Vagina (tissue), 2 donors: ENCODE measurements at regions not wholly inside any gene's neighbourhood (a gene's known extent, or its start where the extent isn't known, plus 50 kb on each side); places are given as distances from the start of the nearest gene placed in this dataset.

ENCODE experiments used
- DNase-seq, 2 donors: peaks; one replicate each; pipeline ENCODE4 v3.0.0-alpha.2; 2017; ENCODE audit errors: extremely low spot score in 2 of 2
- H3K27ac ChIP-seq: fragments of 200-600 bp; sonication (generic); one replicate; pipeline ENCODE4 v1.5.1; 2019
- H3K27me3 ChIP-seq: fragments of 200-600 bp; sonication (generic); one replicate; pipeline ENCODE4 v1.5.1; 2019
- H3K36me3 ChIP-seq, 2 donors: fragments of 200-600 bp; sonication (generic); one replicate each; pipeline ENCODE4 v1.5.1; 2017 to 2019
- H3K4me1 ChIP-seq: fragments of 200-600 bp; sonication (generic); one replicate; pipeline ENCODE4 v1.5.1; 2019
- H3K4me3 ChIP-seq, 2 donors: fragments of 200-600 bp; sonication (generic); 1 replicate in 1 of 2; 2 replicates in 1 of 2; pipeline ENCODE4 v1.5.1; 2016 to 2019
- H3K9me3 ChIP-seq: fragments of 200-600 bp; sonication (generic); one replicate; pipeline ENCODE4 v1.5.1; 2019
- CTCF ChIP-seq, 3 experiments: fragments of 450-650 bp in 2 of 3; fragments of 200-600 bp in 1 of 3; sonication (generic) in 1 of 3; IDR thresholded peaks; one replicate each; pipeline ENCODE4 v1.5.1; 2017 to 2019; ENCODE audit warnings: antibody characterized with exemption in 3 of 3, mild to moderate bottlenecking in 2 of 3, moderate library complexity in 2 of 3
- POLR2A ChIP-seq, 2 donors: fragments of 450-650 bp; IDR thresholded peaks; one replicate each; pipeline ENCODE4 v1.6.1; 2017; ENCODE audit warnings: antibody characterized with exemption in 2 of 2, mild to moderate bottlenecking in 2 of 2, moderate library complexity in 2 of 2
- POLR2AphosphoS5 ChIP-seq, 2 donors: sonication (generic); formaldehyde crosslinking; IDR thresholded peaks; one replicate each; pipeline ENCODE4 v1.9.0; 2017; ENCODE audit warnings: antibody characterized with exemption in 2 of 2, mild to moderate bottlenecking in 2 of 2, low read depth in 1 of 2; ENCODE audit not compliant: insufficient read depth in 1 of 2
- intact Hi-C: fragments of 100-400 bp; cut with DNase I; formaldehyde crosslinking; loops from one replicate; pipeline ENCODE4 v1.15.1; 2023

- TF ChIP-seq CTCF (IDR thresholded peaks at IDR 0.05) = no peak
- TF ChIP-seq POLR2AphosphoS5 (IDR thresholded peaks at IDR 0.05; ENCODE audit: insufficient read depth in 1 of 2, low read depth in 1 of 2) = no peak
- no peak for TF ChIP-seq POLR2A (IDR thresholded peaks at IDR 0.05)
These were observed 266.9 kb downstream of the DUSP6 start for GRCh38 chr12:89085421-89085820.

GRCh38 chr12:89084751-89085150 is 267.6 kb downstream of the DUSP6 start:
- Histone ChIP-seq H3K4me3 (no peak overlapping the region), H3K36me3 (no peaks in the 10 kb centered on the region), H3K27me3 (no peaks in the 10 kb centered on the region), H3K4me1 (no peaks in the 10 kb centered on the region), H3K27ac (no peak overlapping the region), H3K9me3 (no peaks in the 10 kb centered on the region)
- intact Hi-C loops = no loop called here
- TF ChIP-seq POLR2AphosphoS5 (IDR thresholded peaks at IDR 0.05; ENCODE audit: insufficient read depth in 1 of 2, low read depth in 1 of 2) = no peak
- TF ChIP-seq CTCF (IDR thresholded peaks at IDR 0.05) = no peak
- no peak for TF ChIP-seq POLR2A (IDR thresholded peaks at IDR 0.05)
- DNase-seq = no peak

More at GRCh38 chr12:89085421-89085820, 266.9 kb downstream of the DUSP6 start:
- no peaks in the 10 kb centered on the region for H3K36me3 ChIP-seq
- no peak overlapping the region for H3K4me3 ChIP-seq
- no peaks in the 10 kb centered on the region for H3K9me3 ChIP-seq
- H3K4me1 ChIP-seq = no peaks in the 10 kb centered on the region
- H3K27me3 ChIP-seq = no peaks in the 10 kb centered on the region
- H3K27ac ChIP-seq = no peak overlapping the region
- no peak for DNase-seq
- intact Hi-C loops = no loop called here

GRCh38 chr12:89083491-89083890 is 268.8 kb downstream of the DUSP6 start:
- no peak overlapping the region for H3K27ac ChIP-seq
- intact Hi-C loops = no loop called here
- no peaks in the 10 kb centered on the region for H3K4me1 ChIP-seq
- no peaks in the 10 kb centered on the region for H3K27me3 ChIP-seq
- DNase-seq = no peak
- no peaks in the 10 kb centered on the region for H3K36me3 ChIP-seq
- H3K4me3 ChIP-seq = no peak overlapping the region
- no peaks in the 10 kb centered on the region for H3K9me3 ChIP-seq
- TF ChIP-seq POLR2A (IDR thresholded peaks at IDR 0.05) (no peak), CTCF (IDR thresholded peaks at IDR 0.05) (no peak), POLR2AphosphoS5 (IDR thresholded peaks at IDR 0.05; ENCODE audit: insufficient read depth in 1 of 2, low read depth in 1 of 2) (no peak)

- DNase-seq = no peak
- Histone ChIP-seq H3K27ac (no peak overlapping the region), H3K36me3 (no peaks in the 10 kb centered on the region), H3K27me3 (no peaks in the 10 kb centered on the region), H3K4me3 (no peak overlapping the region), H3K4me1 (no peaks in the 10 kb centered on the region), H3K9me3 (no peaks in the 10 kb centered on the region)
- intact Hi-C loops = no loop called here
- TF ChIP-seq POLR2AphosphoS5 (IDR thresholded peaks at IDR 0.05; ENCODE audit: insufficient read depth in 1 of 2, low read depth in 1 of 2) (no peak), POLR2A (IDR thresholded peaks at IDR 0.05) (no peak), CTCF (IDR thresholded peaks at IDR 0.05) (no peak)
These were observed 269.9 kb downstream of the DUSP6 start for GRCh38 chr12:89082370-89082753.

- no peaks in the 10 kb centered on the region for H3K4me1 ChIP-seq
- H3K36me3 ChIP-seq = no peaks in the 10 kb centered on the region
- no peak overlapping the region for H3K27ac ChIP-seq
- H3K4me3 ChIP-seq = no peak overlapping the region
- TF ChIP-seq POLR2AphosphoS5 (IDR thresholded peaks at IDR 0.05; ENCODE audit: insufficient read depth in 1 of 2, low read depth in 1 of 2) (no peak), POLR2A (IDR thresholded peaks at IDR 0.05) (no peak), CTCF (IDR thresholded peaks at IDR 0.05) (no peak)
- no peak for DNase-seq
- no peaks in the 10 kb centered on the region for H3K9me3 ChIP-seq
- intact Hi-C loops = no loop called here
- no peaks in the 10 kb centered on the region for H3K27me3 ChIP-seq
These were observed 270.5 kb downstream of the DUSP6 start for GRCh38 chr12:89081719-89082369.
